DOHH2 (cell line): ENCODE measurements at regions not wholly inside any gene's neighbourhood (a gene's known extent, or its start where the extent isn't known, plus 50 kb on each side); places are given as distances from the start of the nearest gene placed in this dataset.

Source experiments
- H3F3A ChIP-seq: fragments of 200-600 bp; sonication (generic), shearing (Covaris generic); 2 replicates; pipeline ENCODE4 v1.6.0; 2016; ENCODE audit warnings: antibody characterized with exemption, mild to moderate bottlenecking; ENCODE audit not compliant: control insufficient read depth, insufficient read depth
- H3K27ac ChIP-seq: fragments of 200-600 bp; sonication (generic); 2 replicates; pipeline ENCODE4 v1.5.1; 2014; ENCODE audit warnings: low read depth, mild to moderate bottlenecking, low read length, moderate library complexity
- H3K27me3 ChIP-seq: fragments of 200-600 bp; sonication (generic); 2 replicates; pipeline ENCODE4 v1.6.1; 2014; ENCODE audit warnings: mild to moderate bottlenecking, low read length, mixed read lengths; ENCODE audit not compliant: control insufficient read depth
- H3K36me3 ChIP-seq: fragments of 200-600 bp; sonication (generic); 2 replicates; pipeline ENCODE4 v1.6.1; 2014; ENCODE audit warnings: mild to moderate bottlenecking, low read length, moderate library complexity, mixed read lengths; ENCODE audit not compliant: control insufficient read depth
- H3K4me1 ChIP-seq: fragments of 200-600 bp; sonication (generic); 2 replicates; pipeline ENCODE4 v1.6.1; 2014; ENCODE audit warnings: mild to moderate bottlenecking, low read length, mixed read lengths; ENCODE audit not compliant: control insufficient read depth
- H3K4me2 ChIP-seq: fragments of 200-600 bp; sonication (generic); 2 replicates; pipeline ENCODE4 v1.6.0; 2014; ENCODE audit warnings: mild to moderate bottlenecking, low read length, moderate library complexity
- H3K4me3 ChIP-seq: fragments of 200-600 bp; sonication (generic); 2 replicates; pipeline ENCODE4 v1.5.1; 2014; ENCODE audit warnings: mild to moderate bottlenecking, low read length, mixed read lengths
- H3K79me2 ChIP-seq: fragments of 200-600 bp; sonication (generic); 2 replicates; pipeline ENCODE4 v1.6.1; 2014; ENCODE audit warnings: mild to moderate bottlenecking, low read length, mixed read lengths; ENCODE audit not compliant: control insufficient read depth
- H3K9me2 ChIP-seq: fragments of 200-600 bp; sonication (generic); replicated peaks from 2 replicates; pipeline ENCODE4 v1.6.1; 2014; ENCODE audit warnings: mild to moderate bottlenecking, low read length, mixed read lengths; ENCODE audit not compliant: control insufficient read depth
- H3K9me3 ChIP-seq: fragments of 200-600 bp; sonication (generic); 2 replicates; pipeline ENCODE4 v1.6.1; 2014; ENCODE audit warnings: antibody characterized with exemption, low read length, mixed read lengths; ENCODE audit not compliant: control insufficient read depth, insufficient read depth
- H4K20me1 ChIP-seq: fragments of 200-600 bp; sonication (generic); 2 replicates; pipeline ENCODE4 v1.6.0; 2014; ENCODE audit warnings: low read depth, mild to moderate bottlenecking, antibody characterized with exemption, low read length, moderate library complexity; ENCODE audit not compliant: control insufficient read depth, insufficient read depth
- EZH2phosphoT487 ChIP-seq: fragments of 200-600 bp; sonication (generic); IDR thresholded peaks from 2 replicates; pipeline ENCODE4 v1.6.1; 2017; ENCODE audit warnings: borderline replicate concordance, mild to moderate bottlenecking, antibody characterized with exemption, low read length, moderate library complexity, mixed read lengths
- TF ChIP-seq, protein P1 (sequence below): fragments of 200-600 bp; sonication (generic); IDR thresholded peaks from one replicate; pipeline ENCODE4 v1.5.1; 2014; ENCODE audit warnings: antibody characterized with exemption, mild to moderate bottlenecking, low read depth, low read length; ENCODE audit not compliant: poor library complexity, severe bottlenecking

- Histone ChIP-seq H3K36me3 (no peaks in the 10 kb centered on the region), H3K4me2 (no peak overlapping the region), H3K79me2 (no peaks in the 10 kb centered on the region), H3F3A (no peaks in the 10 kb centered on the region), H4K20me1 (no peaks in the 10 kb centered on the region), H3K27ac (no peak overlapping the region), H3K9me2 (no peaks in the 10 kb centered on the region), H3K4me3 (no peak overlapping the region), H3K9me3 (no peaks in the 10 kb centered on the region), H3K4me1 (no peaks in the 10 kb centered on the region), H3K27me3 (no peaks in the 10 kb centered on the region)
- TF ChIP-seq EZH2phosphoT487, result no peak
- TF ChIP-seq, protein P1, sequence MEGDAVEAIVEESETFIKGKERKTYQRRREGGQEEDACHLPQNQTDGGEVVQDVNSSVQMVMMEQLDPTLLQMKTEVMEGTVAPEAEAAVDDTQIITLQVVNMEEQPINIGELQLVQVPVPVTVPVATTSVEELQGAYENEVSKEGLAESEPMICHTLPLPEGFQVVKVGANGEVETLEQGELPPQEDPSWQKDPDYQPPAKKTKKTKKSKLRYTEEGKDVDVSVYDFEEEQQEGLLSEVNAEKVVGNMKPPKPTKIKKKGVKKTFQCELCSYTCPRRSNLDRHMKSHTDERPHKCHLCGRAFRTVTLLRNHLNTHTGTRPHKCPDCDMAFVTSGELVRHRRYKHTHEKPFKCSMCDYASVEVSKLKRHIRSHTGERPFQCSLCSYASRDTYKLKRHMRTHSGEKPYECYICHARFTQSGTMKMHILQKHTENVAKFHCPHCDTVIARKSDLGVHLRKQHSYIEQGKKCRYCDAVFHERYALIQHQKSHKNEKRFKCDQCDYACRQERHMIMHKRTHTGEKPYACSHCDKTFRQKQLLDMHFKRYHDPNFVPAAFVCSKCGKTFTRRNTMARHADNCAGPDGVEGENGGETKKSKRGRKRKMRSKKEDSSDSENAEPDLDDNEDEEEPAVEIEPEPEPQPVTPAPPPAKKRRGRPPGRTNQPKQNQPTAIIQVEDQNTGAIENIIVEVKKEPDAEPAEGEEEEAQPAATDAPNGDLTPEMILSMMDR, result no peak
Observed at GRCh38 chr2:58893656-58894351, 652.7 kb upstream of the FANCL start.

DNA sequence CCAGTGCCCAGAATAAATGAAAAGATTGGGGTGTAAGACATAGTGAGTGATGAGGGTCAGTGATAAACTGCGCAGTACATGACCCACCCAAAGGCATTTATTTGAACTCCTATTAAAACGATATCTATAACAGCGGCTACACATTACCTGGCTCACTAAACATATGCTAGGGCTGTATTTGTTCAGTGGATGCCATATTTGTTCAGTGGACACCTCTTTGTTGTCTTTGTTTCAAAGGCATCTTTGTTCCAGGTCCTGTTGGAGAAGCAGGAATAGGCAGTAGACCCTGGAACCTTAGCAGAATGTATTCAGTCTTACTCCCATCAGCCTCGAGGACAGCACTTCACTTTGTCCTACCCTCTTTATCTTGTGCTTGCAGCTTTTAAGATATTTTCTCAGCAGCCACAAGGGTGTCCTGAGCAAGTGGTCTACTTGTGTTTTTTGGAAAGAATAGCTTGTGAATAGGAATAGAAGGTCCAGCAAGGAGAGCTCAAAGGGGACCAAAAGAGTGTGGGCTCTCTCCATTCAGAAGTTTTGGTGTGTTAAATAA lies 650.8 kb upstream of the FANCL start:
- H3K27ac ChIP-seq, result no peak overlapping the region
- H3K9me2 ChIP-seq, result no peaks in the 10 kb centered on the region
- H3K4me3 ChIP-seq, result no peak overlapping the region
- H3K36me3 ChIP-seq, result no peaks in the 10 kb centered on the region
- no peaks in the 10 kb centered on the region for H4K20me1 ChIP-seq
- H3K4me1 ChIP-seq, result no peaks in the 10 kb centered on the region
- no peaks in the 10 kb centered on the region for H3K79me2 ChIP-seq
- H3K27me3 ChIP-seq, result no peaks in the 10 kb centered on the region
- TF ChIP-seq EZH2phosphoT487, result no peak
- TF ChIP-seq, protein P1, result no peak
- no peaks in the 10 kb centered on the region for H3K9me3 ChIP-seq
- H3F3A ChIP-seq, result no peaks in the 10 kb centered on the region
- no peak overlapping the region for H3K4me2 ChIP-seq

GRCh38 chr2:58890865-58891525 lies 649.9 kb upstream of the FANCL start:
- Histone ChIP-seq H3K4me3 (no peak overlapping the region), H3K4me1 (no peaks in the 10 kb centered on the region), H3K27me3 (no peaks in the 10 kb centered on the region), H3F3A (no peaks in the 10 kb centered on the region), H4K20me1 (no peaks in the 10 kb centered on the region), H3K4me2 (no peak overlapping the region), H3K27ac (no peak overlapping the region), H3K79me2 (no peaks in the 10 kb centered on the region), H3K9me2 (no peaks in the 10 kb centered on the region), H3K9me3 (no peaks in the 10 kb centered on the region), H3K36me3 (no peaks in the 10 kb centered on the region)
- TF ChIP-seq EZH2phosphoT487, result no peak
- TF ChIP-seq, protein P1, result no peak
